Thoracic aorta (tissue), 2 donors: ENCODE measurements at regions not wholly inside any gene's neighbourhood (a gene's known extent, or its start where the extent isn't known, plus 50 kb on each side); places are given as distances from the start of the nearest gene placed in this dataset.

Source experiments
- ATAC-seq: fragments of 150-250 bp; one replicate; pipeline ENCODE4 v1.8.0; 2017; ENCODE audit warnings: low read depth; ENCODE audit not compliant: insufficient number of reproducible peaks, low FRiP score
- DNase-seq: peaks from one replicate; pipeline ENCODE4 v3.0.0-alpha.2; 2020; ENCODE audit warnings: low spot score
- H3K27ac ChIP-seq, 2 donors: fragments of 200-600 bp; sonication (generic); 1 replicate in 1 of 2; 2 replicates in 1 of 2; pipeline ENCODE4 v1.5.1; 2016; ENCODE audit warnings: mild to moderate bottlenecking in 2 of 2, moderate library complexity in 2 of 2
- H3K27me3 ChIP-seq: fragments of 200-600 bp; sonication (generic); replicated peaks from 2 replicates; pipeline ENCODE4 v1.6.0; 2016; ENCODE audit warnings: mild to moderate bottlenecking; ENCODE audit not compliant: insufficient read depth
- H3K36me3 ChIP-seq: fragments of 200-600 bp; sonication (generic); one replicate; pipeline ENCODE4 v1.5.1; 2016
- H3K4me1 ChIP-seq, 2 donors: fragments of 200-600 bp; sonication (generic); 1 replicate in 1 of 2; 2 replicates in 1 of 2; pipeline versions ENCODE4 v1.5.1 to v1.6.0; 2016; ENCODE audit warnings: low read depth in 2 of 2, mild to moderate bottlenecking in 1 of 2; ENCODE audit not compliant: control insufficient read depth in 1 of 2
- H3K4me3 ChIP-seq: fragments of 200-600 bp; sonication (generic); 2 replicates; pipeline ENCODE4 v1.5.1; 2016; ENCODE audit warnings: mild to moderate bottlenecking
- H3K9me3 ChIP-seq: fragments of 200-600 bp; sonication (generic); 2 replicates; pipeline ENCODE4 v1.5.1; 2016
- TF ChIP-seq, protein P1 (sequence below): fragments of 200-600 bp; sonication (generic); IDR thresholded peaks from one replicate; pipeline ENCODE4 v1.5.1; 2019; ENCODE audit warnings: antibody characterized with exemption

DNA sequence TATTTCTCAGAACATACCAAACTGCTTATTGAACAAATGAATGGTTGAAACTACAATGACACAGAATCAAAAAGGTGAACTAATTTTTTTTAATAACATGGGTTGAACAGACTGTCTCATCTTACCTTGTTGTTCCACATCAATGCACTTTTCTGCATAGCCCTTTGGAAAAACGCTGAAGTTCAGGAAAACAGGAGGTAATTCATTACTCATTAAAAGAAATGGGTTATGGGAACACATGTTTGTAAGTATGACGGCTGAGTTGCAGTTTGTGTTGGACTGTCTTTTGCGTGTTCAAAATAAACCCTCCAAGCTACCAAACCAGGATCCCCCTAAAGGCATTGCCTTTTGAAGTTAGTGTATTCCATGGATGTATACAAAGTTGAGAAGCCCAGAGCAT, 514.9 kb upstream of the PKN2 start:
- H3K27ac ChIP-seq, result no peak overlapping the region
- TF ChIP-seq, protein P1, sequence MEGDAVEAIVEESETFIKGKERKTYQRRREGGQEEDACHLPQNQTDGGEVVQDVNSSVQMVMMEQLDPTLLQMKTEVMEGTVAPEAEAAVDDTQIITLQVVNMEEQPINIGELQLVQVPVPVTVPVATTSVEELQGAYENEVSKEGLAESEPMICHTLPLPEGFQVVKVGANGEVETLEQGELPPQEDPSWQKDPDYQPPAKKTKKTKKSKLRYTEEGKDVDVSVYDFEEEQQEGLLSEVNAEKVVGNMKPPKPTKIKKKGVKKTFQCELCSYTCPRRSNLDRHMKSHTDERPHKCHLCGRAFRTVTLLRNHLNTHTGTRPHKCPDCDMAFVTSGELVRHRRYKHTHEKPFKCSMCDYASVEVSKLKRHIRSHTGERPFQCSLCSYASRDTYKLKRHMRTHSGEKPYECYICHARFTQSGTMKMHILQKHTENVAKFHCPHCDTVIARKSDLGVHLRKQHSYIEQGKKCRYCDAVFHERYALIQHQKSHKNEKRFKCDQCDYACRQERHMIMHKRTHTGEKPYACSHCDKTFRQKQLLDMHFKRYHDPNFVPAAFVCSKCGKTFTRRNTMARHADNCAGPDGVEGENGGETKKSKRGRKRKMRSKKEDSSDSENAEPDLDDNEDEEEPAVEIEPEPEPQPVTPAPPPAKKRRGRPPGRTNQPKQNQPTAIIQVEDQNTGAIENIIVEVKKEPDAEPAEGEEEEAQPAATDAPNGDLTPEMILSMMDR, result no peak
- H3K9me3 ChIP-seq, result no peaks in the 10 kb centered on the region
- no peaks in the 10 kb centered on the region for H3K4me1 ChIP-seq
- DNase-seq, result no peak
- no peaks in the 10 kb centered on the region for H3K36me3 ChIP-seq
- H3K27me3 ChIP-seq, result no peaks in the 10 kb centered on the region
- no peak for ATAC-seq
- H3K4me3 ChIP-seq, result no peak overlapping the region

DNA sequence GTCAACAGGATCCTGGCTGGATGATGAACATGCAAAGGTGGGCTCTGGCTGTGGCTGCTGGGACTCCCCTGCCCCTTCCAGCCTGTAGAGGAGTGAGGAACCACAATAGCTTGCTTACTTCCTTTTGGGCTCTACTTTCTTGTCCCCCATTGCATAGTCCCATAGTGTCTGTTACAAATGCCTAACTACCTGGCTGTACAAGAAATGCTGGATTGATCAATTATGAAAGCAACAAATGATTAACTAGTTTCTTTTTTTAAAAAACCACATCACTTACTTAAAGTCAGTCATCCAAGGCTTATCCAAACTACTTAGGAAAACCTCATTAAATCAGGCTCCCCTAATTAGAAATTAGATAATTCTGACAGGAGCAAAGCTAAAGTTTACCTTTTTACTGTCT, 514.1 kb upstream of the PKN2 start:
- no peaks in the 10 kb centered on the region for H3K4me1 ChIP-seq
- H3K27me3 ChIP-seq, result no peaks in the 10 kb centered on the region
- TF ChIP-seq, protein P1, result no peak
- H3K36me3 ChIP-seq, result no peaks in the 10 kb centered on the region
- no peak overlapping the region for H3K4me3 ChIP-seq
- no peak for ATAC-seq
- H3K9me3 ChIP-seq, result no peaks in the 10 kb centered on the region
- DNase-seq, result no peak
- H3K27ac ChIP-seq, result no peak overlapping the region

DNA sequence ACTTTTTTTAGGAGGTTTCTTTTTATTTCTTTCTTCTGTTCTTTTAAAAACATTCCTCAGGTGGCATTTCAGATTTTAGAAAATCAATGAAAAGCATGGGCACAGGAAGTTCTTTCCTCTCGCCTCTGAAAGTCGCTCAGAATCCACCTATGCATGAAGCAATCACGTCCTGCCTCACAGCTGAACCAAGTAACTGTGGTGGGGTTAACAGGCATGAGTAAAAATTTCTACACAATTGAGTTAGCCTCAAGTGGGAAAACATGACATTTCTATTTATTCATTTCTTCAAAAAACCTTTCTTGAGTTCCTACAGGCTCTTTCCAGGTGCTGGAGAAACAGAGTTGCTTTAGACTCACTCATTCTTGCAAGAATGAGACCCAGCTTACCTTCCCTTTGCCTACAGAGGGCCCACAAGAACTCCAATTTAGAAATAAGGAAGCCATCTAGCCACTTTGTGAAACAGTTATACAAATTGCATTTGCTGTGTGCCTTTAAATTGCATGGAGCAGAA, 508.9 kb upstream of the PKN2 start:
- no peak for DNase-seq
- no peaks in the 10 kb centered on the region for H3K27me3 ChIP-seq
- TF ChIP-seq, protein P1, result no peak
- no peak overlapping the region for H3K27ac ChIP-seq
- no peaks in the 10 kb centered on the region for H3K9me3 ChIP-seq
- no peak overlapping the region for H3K4me3 ChIP-seq
- no peak for ATAC-seq
- H3K36me3 ChIP-seq, result no peaks in the 10 kb centered on the region
- H3K4me1 ChIP-seq, result no peaks in the 10 kb centered on the region

DNA sequence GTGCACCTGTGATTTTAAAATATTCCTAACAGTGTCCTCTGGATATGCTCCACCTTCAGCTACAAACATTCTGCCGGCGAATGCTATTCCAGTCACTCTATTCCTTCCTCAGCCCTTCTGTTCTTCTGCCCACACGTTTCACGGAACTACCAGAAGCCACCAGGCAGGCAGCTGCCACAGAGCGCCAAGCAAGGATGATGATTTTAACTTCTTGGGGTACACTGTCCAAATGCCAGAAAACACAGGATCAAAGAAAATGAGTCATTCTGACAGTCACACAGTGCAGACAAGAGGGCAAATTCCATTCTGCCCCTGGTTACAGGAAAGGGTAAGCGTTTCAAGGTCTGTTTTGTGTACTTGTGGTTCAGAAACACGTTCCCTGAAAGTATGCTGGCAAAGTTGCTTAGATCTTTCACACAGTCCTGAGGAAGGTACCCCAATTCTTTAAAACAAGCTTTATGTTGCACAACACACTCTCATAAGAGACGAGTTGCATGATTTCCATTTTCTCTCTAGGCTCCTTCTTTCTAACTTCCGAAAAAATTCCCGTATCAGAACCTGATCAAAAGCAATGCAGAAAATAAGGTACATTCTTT, 508.3 kb upstream of the PKN2 start:
- ATAC-seq (no peak), DNase-seq (no peak)
- no peak overlapping the region for H3K4me3 ChIP-seq
- H3K27me3 ChIP-seq, result no peaks in the 10 kb centered on the region
- H3K36me3 ChIP-seq, result no peaks in the 10 kb centered on the region
- TF ChIP-seq, protein P1, result no peak
- H3K4me1 ChIP-seq, result no peaks in the 10 kb centered on the region
- no peaks in the 10 kb centered on the region for H3K9me3 ChIP-seq
- no peak overlapping the region for H3K27ac ChIP-seq

DNA sequence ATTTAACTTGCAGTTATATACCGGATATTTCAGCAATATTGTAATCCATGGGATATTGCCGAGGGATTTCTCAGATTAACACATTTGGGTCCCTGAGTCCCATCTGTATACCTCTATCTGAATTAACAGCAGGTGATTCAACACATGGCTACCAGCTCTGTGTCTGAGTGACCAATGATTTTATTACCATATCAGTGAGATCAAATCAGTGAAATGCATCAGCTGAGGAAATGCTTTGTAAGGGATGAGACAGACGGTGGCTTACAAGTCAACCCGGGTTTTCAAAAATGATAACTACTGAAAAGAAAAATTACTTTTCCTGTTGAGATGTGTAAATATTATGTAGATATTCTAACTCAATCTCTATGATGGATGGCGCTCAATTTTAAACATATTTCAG, 504.1 kb upstream of the PKN2 start:
- TF ChIP-seq, protein P1, result no peak
- Histone ChIP-seq H3K27me3 (no peaks in the 10 kb centered on the region), H3K36me3 (no peaks in the 10 kb centered on the region), H3K9me3 (no peaks in the 10 kb centered on the region), H3K4me1 (no peaks in the 10 kb centered on the region), H3K27ac (no peak overlapping the region), H3K4me3 (no peak overlapping the region)
- DNase-seq (no peak), ATAC-seq (no peak)
